DOHH2 (cell line): ENCODE measurements at regions not wholly inside any gene's neighbourhood (a gene's known extent, or its start where the extent isn't known, plus 50 kb on each side); places are given as distances from the start of the nearest gene placed in this dataset.
"Not testable (repeated sequence)": the region's sequence is repeated elsewhere in the genome, so short reads cannot be mapped to it uniquely, and the experiment has no call there.

ENCODE experiments used
- H3F3A ChIP-seq: fragments of 200-600 bp; sonication (generic), shearing (Covaris generic); 2 replicates; pipeline ENCODE4 v1.6.0; 2016; ENCODE audit warnings: antibody characterized with exemption, mild to moderate bottlenecking; ENCODE audit not compliant: control insufficient read depth, insufficient read depth
- H3K27ac ChIP-seq: fragments of 200-600 bp; sonication (generic); 2 replicates; pipeline ENCODE4 v1.5.1; 2014; ENCODE audit warnings: low read depth, mild to moderate bottlenecking, low read length, moderate library complexity
- H3K27me3 ChIP-seq: fragments of 200-600 bp; sonication (generic); 2 replicates; pipeline ENCODE4 v1.6.1; 2014; ENCODE audit warnings: mild to moderate bottlenecking, low read length, mixed read lengths; ENCODE audit not compliant: control insufficient read depth
- H3K36me3 ChIP-seq: fragments of 200-600 bp; sonication (generic); 2 replicates; pipeline ENCODE4 v1.6.1; 2014; ENCODE audit warnings: mild to moderate bottlenecking, low read length, moderate library complexity, mixed read lengths; ENCODE audit not compliant: control insufficient read depth
- H3K4me1 ChIP-seq: fragments of 200-600 bp; sonication (generic); 2 replicates; pipeline ENCODE4 v1.6.1; 2014; ENCODE audit warnings: mild to moderate bottlenecking, low read length, mixed read lengths; ENCODE audit not compliant: control insufficient read depth
- H3K4me2 ChIP-seq: fragments of 200-600 bp; sonication (generic); 2 replicates; pipeline ENCODE4 v1.6.0; 2014; ENCODE audit warnings: mild to moderate bottlenecking, low read length, moderate library complexity
- H3K4me3 ChIP-seq: fragments of 200-600 bp; sonication (generic); 2 replicates; pipeline ENCODE4 v1.5.1; 2014; ENCODE audit warnings: mild to moderate bottlenecking, low read length, mixed read lengths
- H3K79me2 ChIP-seq: fragments of 200-600 bp; sonication (generic); 2 replicates; pipeline ENCODE4 v1.6.1; 2014; ENCODE audit warnings: mild to moderate bottlenecking, low read length, mixed read lengths; ENCODE audit not compliant: control insufficient read depth
- H3K9me2 ChIP-seq: fragments of 200-600 bp; sonication (generic); replicated peaks from 2 replicates; pipeline ENCODE4 v1.6.1; 2014; ENCODE audit warnings: mild to moderate bottlenecking, low read length, mixed read lengths; ENCODE audit not compliant: control insufficient read depth
- H3K9me3 ChIP-seq: fragments of 200-600 bp; sonication (generic); 2 replicates; pipeline ENCODE4 v1.6.1; 2014; ENCODE audit warnings: antibody characterized with exemption, low read length, mixed read lengths; ENCODE audit not compliant: control insufficient read depth, insufficient read depth
- H4K20me1 ChIP-seq: fragments of 200-600 bp; sonication (generic); 2 replicates; pipeline ENCODE4 v1.6.0; 2014; ENCODE audit warnings: low read depth, mild to moderate bottlenecking, antibody characterized with exemption, low read length, moderate library complexity; ENCODE audit not compliant: control insufficient read depth, insufficient read depth
- EZH2phosphoT487 ChIP-seq: fragments of 200-600 bp; sonication (generic); IDR thresholded peaks from 2 replicates; pipeline ENCODE4 v1.6.1; 2017; ENCODE audit warnings: borderline replicate concordance, mild to moderate bottlenecking, antibody characterized with exemption, low read length, moderate library complexity, mixed read lengths
- TF ChIP-seq, protein P1 (sequence below): fragments of 200-600 bp; sonication (generic); IDR thresholded peaks from one replicate; pipeline ENCODE4 v1.5.1; 2014; ENCODE audit warnings: antibody characterized with exemption, mild to moderate bottlenecking, low read depth, low read length; ENCODE audit not compliant: poor library complexity, severe bottlenecking

DNA sequence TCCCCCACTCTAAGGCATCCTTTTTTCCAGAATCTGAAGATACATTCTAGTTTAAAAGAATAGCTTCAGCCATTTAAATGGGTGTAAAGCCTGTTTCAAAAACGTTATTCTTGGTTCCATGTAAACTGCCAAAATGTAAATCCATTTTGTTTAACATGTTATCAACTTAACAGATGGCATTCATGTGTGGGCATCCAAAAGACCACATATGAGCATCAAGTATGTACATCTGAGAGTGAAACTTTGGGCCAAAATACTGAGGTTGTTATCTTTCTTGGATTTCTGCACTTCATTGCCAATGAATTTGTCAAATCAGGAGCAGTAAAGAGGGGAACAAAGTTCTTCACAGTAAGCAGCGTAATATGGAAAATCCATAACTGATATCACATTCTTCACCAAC, 395.4 kb downstream of the ZNF804A start:
- no peak overlapping the region for H3K4me3 ChIP-seq
- no peaks in the 10 kb centered on the region for H4K20me1 ChIP-seq
- H3K4me2 ChIP-seq = no peak overlapping the region
- no peaks in the 10 kb centered on the region for H3K79me2 ChIP-seq
- TF ChIP-seq, protein P1, sequence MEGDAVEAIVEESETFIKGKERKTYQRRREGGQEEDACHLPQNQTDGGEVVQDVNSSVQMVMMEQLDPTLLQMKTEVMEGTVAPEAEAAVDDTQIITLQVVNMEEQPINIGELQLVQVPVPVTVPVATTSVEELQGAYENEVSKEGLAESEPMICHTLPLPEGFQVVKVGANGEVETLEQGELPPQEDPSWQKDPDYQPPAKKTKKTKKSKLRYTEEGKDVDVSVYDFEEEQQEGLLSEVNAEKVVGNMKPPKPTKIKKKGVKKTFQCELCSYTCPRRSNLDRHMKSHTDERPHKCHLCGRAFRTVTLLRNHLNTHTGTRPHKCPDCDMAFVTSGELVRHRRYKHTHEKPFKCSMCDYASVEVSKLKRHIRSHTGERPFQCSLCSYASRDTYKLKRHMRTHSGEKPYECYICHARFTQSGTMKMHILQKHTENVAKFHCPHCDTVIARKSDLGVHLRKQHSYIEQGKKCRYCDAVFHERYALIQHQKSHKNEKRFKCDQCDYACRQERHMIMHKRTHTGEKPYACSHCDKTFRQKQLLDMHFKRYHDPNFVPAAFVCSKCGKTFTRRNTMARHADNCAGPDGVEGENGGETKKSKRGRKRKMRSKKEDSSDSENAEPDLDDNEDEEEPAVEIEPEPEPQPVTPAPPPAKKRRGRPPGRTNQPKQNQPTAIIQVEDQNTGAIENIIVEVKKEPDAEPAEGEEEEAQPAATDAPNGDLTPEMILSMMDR = no peak
- TF ChIP-seq EZH2phosphoT487 = no peak
- no peaks in the 10 kb centered on the region for H3F3A ChIP-seq
- no peaks in the 10 kb centered on the region for H3K27me3 ChIP-seq
- no peak overlapping the region for H3K27ac ChIP-seq
- H3K36me3 ChIP-seq = no peaks in the 10 kb centered on the region
- H3K9me3 ChIP-seq = peaks cover 7% of the 10 kb centered on the region; the same call in 1 of the 2 replicates
- H3K4me1 ChIP-seq = no peaks in the 10 kb centered on the region
- H3K9me2 ChIP-seq = no peaks in the 10 kb centered on the region

DNA sequence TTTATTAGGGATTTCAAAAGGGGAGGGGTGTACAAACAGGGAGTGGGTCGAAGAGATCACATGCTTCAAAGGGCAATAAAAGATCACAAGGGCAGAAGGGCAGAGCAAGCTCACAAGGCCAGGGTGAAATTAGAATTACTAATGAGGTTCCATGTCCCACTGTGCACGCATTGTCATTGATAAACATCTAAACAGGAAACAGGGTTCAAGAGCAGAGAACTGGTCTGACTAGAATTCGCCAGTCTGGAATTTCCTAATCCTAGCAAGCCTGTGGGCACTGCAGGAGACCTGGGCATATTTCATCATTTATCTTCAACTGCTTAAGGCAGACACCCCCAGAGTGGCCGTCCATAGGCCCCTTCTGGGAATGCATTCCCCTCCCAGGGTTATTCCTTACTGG, 408.2 kb downstream of the ZNF804A start:
- Histone ChIP-seq H3K4me2 (no peak overlapping the region), H3F3A (no peaks in the 10 kb centered on the region), H3K27ac (no peak overlapping the region), H3K27me3 (no peaks in the 10 kb centered on the region), H3K79me2 (no peaks in the 10 kb centered on the region), H3K36me3 (no peaks in the 10 kb centered on the region), H3K9me2 (no peaks in the 10 kb centered on the region), H3K4me3 (no peak overlapping the region), H3K4me1 (no peaks in the 10 kb centered on the region), H3K9me3 (0 out of 2 replicates have a peak, but pooled peaks cover 7% of the 10 kb centered on the region), H4K20me1 (no peaks in the 10 kb centered on the region)
- TF ChIP-seq EZH2phosphoT487 = no peak
- TF ChIP-seq, protein P1 = no peak

DNA sequence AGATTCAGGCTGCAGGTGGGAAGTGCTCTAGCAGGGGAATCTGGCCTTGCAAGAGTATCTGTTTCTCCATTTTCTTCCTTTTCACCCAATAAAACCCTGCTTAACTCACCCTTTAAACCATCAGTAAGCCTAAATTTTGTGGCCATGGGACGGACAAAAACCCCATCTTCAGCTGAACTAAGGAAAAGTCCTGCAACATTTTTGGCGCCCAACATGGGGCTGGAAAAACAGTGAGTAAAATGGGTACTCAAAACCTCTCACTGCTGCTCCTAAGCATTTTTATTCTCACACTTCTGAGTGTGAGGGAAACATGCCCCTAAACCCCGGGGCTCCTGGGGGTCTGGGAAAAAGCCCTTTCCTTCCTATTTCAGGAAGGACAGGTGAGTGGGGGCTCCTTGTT, 414.3 kb downstream of the ZNF804A start:
- Histone ChIP-seq H3K27me3 (no peaks in the 10 kb centered on the region), H3K79me2 (no peaks in the 10 kb centered on the region), H3K27ac (no peak overlapping the region), H3K9me3 (peaks cover 14% of the 10 kb centered on the region), H3F3A (no peaks in the 10 kb centered on the region), H3K4me1 (no peaks in the 10 kb centered on the region), H3K4me3 (no peak overlapping the region), H3K4me2 (no peak overlapping the region), H3K9me2 (no peaks in the 10 kb centered on the region), H3K36me3 (no peaks in the 10 kb centered on the region), H4K20me1 (no peaks in the 10 kb centered on the region)
- TF ChIP-seq, protein P1 = no peak
- no peak for TF ChIP-seq EZH2phosphoT487

DNA sequence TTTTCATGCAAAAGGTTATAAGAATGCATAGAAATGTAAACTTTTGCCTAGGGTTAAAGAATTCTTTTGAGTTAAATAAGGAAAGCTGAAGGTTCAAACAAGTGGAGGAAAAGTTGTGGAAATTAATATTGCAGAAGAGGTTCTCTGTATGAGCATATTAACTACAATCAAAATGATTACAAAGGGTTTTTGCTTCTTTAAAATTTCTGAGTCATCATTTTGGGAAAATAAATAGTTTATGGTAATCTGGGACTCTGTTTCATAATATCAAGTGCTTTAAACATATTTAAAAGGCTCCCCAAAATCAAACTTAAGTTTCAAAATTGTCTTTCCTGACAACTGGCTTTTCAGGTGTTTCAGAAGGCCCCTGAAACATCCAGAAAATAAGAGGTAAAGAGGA, 415.7 kb downstream of the ZNF804A start:
- Histone ChIP-seq H3K27ac (no peak overlapping the region), H3K27me3 (no peaks in the 10 kb centered on the region), H3K4me3 (no peak overlapping the region), H3K9me2 (no peaks in the 10 kb centered on the region), H3K4me1 (no peaks in the 10 kb centered on the region), H4K20me1 (no peaks in the 10 kb centered on the region), H3F3A (no peaks in the 10 kb centered on the region), H3K36me3 (no peaks in the 10 kb centered on the region), H3K79me2 (no peaks in the 10 kb centered on the region), H3K4me2 (no peak overlapping the region), H3K9me3 (peaks cover 14% of the 10 kb centered on the region)
- TF ChIP-seq EZH2phosphoT487 = no peak
- TF ChIP-seq, protein P1 = no peak

DNA sequence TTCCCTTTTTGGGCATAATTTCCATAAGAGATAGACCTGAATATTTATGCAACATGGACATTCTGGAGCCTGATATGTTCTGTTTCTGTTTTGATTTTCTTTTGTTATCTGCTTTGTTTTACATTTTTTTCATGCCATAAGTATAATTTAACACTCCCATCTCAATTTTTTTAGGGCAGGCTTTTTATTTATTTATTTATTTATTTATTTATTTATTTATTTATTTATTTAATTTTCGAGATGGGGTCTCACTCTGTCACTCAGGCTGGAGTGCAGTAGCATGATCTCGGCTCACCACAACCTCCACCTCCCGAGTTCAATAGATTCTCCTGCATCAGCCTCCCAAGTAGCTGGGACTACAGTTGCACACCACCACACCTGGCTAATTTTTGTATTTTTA, 427.6 kb downstream of the ZNF804A start:
- H3K27me3 ChIP-seq, H3F3A ChIP-seq, H3K9me2 ChIP-seq, H3K27ac ChIP-seq, H4K20me1 ChIP-seq, H3K4me1 ChIP-seq, H3K36me3 ChIP-seq, H3K79me2 ChIP-seq, H3K9me3 ChIP-seq, H3K4me3 ChIP-seq, H3K4me2 ChIP-seq: not testable (repeated sequence)
